ENCODE measurements at regions not wholly inside any gene's neighbourhood (a gene's known extent, or its start where the extent isn't known, plus 50 kb on each side); places are given as distances from the start of the nearest gene placed in this dataset.
A peak's percentile ranks its signal among the peaks of the same experiment; 100 is the strongest.

- no peak for TF ChIP-seq SIRT6 (IDR thresholded peaks at IDR 0.05; ENCODE audit: low read depth, low read length)
- no peak for TF ChIP-seq GTF2A2 (tag; IDR thresholded peaks at IDR 0.05)
- no peak for TF ChIP-seq ZNF740 (CRISPR knock-in tag; IDR thresholded peaks at IDR 0.05)
- no peak for TF ChIP-seq ZNF740 (tag; IDR thresholded peaks at IDR 0.05)
- TF ChIP-seq IRF2 (CRISPR knock-in tag; IDR thresholded peaks at IDR 0.05), result no peak
- TF ChIP-seq STAT5B (CRISPR knock-in tag; IDR thresholded peaks at IDR 0.05), result no peak
- no peak for TF ChIP-seq EP400 (IDR thresholded peaks at IDR 0.05)
- no peak for TF ChIP-seq NBN (IDR thresholded peaks at IDR 0.05; ENCODE audit: low read depth)
- TF ChIP-seq ZNF165 (CRISPR knock-in tag; IDR thresholded peaks at IDR 0.05; ENCODE audit: borderline replicate concordance), result no peak
- no peak for TF ChIP-seq ZNF398 (CRISPR knock-in tag; IDR thresholded peaks at IDR 0.05)
- TF ChIP-seq ZNF695 (CRISPR knock-in tag; IDR thresholded peaks at IDR 0.05), result no peak
- TF ChIP-seq POLR3A (IDR thresholded peaks at IDR 0.05; ENCODE audit: borderline replicate concordance, extremely low read depth, insufficient read depth, insufficient read length), result no peak
- TF ChIP-seq GTF2E2 (tag; IDR thresholded peaks at IDR 0.05), result no peak
- peak; percentile 85 to 87 for TF ChIP-seq KDM1A (IDR thresholded peaks at IDR 0.05)
- no peak for TF ChIP-seq CTCF (IDR thresholded peaks at IDR 0.05 in 2 of 3, conservative IDR thresholded peaks at IDR 0.05 in 1 of 3; ENCODE audit: insufficient read depth in 2 of 3, low read depth in 1 of 3, low read length in 3 of 3)
- TF ChIP-seq HDAC8 (tag; IDR thresholded peaks at IDR 0.05), result no peak
- TF ChIP-seq ETV1 (tag; conservative IDR thresholded peaks at IDR 0.05; ENCODE audit: low read depth), result 0 out of 2 replicates have a peak, but pooled peaks have one; percentile 24
- TF ChIP-seq TCF7L2 (IDR thresholded peaks at IDR 0.05; ENCODE audit: low read depth, low read length), result no peak
- no peak for TF ChIP-seq PRDM10 (IDR thresholded peaks at IDR 0.05; ENCODE audit: partially characterized antibody)
- no peak for TF ChIP-seq SAFB (IDR thresholded peaks at IDR 0.05; ENCODE audit: borderline replicate concordance, low read depth, low read length)
Measured at GRCh38 chrX:114058988-114059418, 524.9 kb upstream of the HTR2C start (continued).

All from K562 (cell line).